PC-3 (cell line): ENCODE measurements at regions not wholly inside any gene's neighbourhood (a gene's known extent, or its start where the extent isn't known, plus 50 kb on each side); places are given as distances from the start of the nearest gene placed in this dataset.

Experiments used
- CTCF ChIP-seq: fragments of 300-600 bp; sonication (generic); conservative IDR thresholded peaks from 2 replicates; pipeline ENCODE4 v1.5.1; 2017; ENCODE audit warnings: antibody characterized with exemption, low read depth, mild to moderate bottlenecking, low read length
- EZH2 ChIP-seq: fragments of 300-600 bp; sonication (generic); IDR thresholded peaks from one replicate; pipeline ENCODE4 v1.6.1; 2017; ENCODE audit warnings: antibody characterized with exemption, mild to moderate bottlenecking, low read length; ENCODE audit not compliant: unreplicated experiment
- EZH2phosphoT487 ChIP-seq: fragments of 300-600 bp; sonication (generic); IDR thresholded peaks from 2 replicates; pipeline ENCODE4 v1.6.1; 2018; ENCODE audit warnings: mild to moderate bottlenecking, antibody characterized with exemption, low read length, borderline replicate concordance

- TF ChIP-seq CTCF (no peak), EZH2 (no peak), EZH2phosphoT487 (no peak)
Observed at GRCh38 chr2:11024687-11025086, 113.0 kb downstream of the KCNF1 start.
